Dedifferentiated amniotic fluid mesenchymal stem cell (primary cell): ENCODE measurements at regions not wholly inside any gene's neighbourhood (a gene's known extent, or its start where the extent isn't known, plus 50 kb on each side); places are given as distances from the start of the nearest gene placed in this dataset.

Experiments used
- DNase-seq: peaks from one replicate; pipeline ENCODE4 v3.0.0-alpha.2; 2016; ENCODE audit errors: extremely low spot score

DNA sequence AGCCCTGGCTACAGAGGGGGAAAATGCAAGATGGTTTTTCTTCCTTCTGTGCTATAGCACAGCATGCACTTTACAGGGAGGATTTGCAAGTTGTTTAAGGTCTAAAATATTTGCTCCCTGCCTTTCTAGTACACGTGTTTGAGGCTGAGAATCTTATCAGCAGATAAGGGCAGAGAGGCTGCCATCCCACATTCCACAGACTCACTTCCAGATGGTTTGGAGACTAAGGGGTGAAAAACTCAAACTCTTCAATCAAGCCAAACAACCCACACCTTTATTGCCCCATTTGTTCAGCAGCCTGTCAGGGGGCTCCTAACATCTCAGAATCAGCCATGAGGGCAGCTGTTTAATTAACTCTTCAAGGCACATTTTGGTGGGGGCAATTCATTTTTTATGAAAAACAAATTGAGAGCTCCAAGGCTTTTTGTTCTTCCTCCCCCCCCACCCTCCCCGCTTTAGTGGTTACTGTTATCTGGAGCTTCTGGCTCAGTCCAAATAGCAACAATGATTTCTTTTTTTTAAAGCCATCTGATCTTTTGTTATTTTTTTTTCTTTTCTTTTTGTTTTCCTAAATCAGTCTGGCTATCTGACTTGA lies 242.6 kb upstream of the NT5C1B start:
- DNase-seq: no peak

DNA sequence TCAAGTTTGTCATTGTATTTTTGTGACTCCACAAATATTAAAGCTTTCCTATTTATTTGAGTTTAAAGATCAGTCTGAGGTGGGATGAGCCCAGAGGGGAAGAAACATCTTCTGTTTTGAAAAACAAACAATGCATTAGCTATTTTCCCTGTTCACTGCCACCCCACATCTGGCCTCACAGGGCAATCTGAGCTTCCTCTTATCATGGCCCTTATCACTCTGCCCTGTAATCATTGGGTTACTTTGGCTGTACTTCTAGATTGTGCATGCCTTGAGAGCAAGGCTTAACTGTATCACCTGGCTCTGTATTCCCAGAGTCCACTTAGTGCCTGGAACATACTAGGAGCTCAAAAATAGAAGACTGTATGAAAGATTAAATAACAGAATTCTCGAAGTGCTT lies 241.6 kb upstream of the NT5C1B start:
- no peak for DNase-seq

DNA sequence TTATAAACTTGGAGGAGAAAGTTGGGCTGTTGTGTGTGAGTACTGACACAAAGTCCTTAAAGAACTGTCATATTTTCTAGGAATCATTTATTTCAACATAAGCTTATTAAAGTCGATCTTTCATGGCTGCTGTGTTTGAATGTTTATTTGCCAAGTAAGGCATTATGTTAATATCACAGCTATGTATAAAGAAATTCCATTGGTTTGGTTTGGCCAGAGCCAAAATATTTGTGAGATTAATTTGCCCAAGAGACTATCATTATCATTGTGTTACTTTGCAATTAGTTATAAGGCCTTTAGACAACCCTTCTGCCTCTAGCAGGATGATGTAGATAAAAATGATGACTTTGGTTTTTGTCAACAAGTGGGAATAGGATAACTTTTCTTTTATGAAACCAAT lies 240.6 kb upstream of the NT5C1B start:
- DNase-seq: no peak

DNA sequence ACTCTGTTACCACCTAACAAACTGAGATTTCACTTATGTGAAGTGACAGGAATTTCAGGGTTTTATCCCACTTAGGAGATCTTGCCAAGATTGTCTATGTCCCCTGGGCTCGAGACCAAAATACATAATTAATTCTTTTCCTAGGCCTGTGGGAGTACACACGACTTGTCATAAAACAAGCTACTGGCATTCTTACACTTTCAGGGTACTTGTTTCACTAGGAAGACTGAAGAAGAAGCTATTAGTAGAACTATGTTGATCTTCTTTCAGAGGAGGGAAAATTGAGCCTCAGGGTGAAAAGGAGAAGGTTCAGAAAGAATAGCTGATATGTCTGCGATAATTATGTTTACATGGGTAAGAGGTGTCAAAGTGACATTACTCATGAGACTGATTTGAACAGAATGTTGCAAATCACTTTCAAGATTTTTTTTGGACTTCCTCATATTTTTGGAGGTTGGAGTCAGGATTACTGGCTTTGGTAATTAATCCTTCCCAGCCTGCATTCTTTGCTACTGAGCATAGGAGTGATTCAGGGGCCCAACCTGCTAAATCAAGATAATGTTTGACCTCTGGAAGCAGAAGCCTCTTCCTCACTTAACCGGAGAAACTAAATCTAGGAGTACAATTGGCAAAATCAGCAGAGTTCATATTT lies 240.0 kb upstream of the NT5C1B start:
- no peak for DNase-seq

GRCh38 chr2:18828296-18828695 lies 238.9 kb upstream of the NT5C1B start:
- no peak for DNase-seq

- DNase-seq: no peak
Measured at GRCh38 chr2:18825838-18826237, 236.5 kb upstream of the NT5C1B start.

DNA sequence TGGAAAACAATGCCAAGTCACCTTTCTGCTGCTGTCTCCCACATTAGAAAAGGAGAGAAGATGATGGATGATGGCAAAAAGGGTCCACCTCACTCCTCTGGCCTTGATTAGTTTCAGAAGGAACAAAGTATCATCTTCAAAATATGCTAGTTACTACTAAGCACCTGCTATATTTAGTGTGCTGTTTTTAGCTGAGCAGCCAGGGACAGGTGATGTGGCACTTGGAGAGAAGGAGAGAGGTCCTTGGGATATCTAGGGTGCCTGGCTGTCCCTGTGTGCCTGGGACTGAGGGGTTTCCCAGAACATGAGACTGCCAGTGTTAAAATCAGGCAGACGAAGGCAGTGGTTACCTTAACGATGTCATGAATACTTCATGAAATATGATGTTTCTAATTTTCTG lies 235.5 kb upstream of the NT5C1B start:
- no peak for DNase-seq

DNA sequence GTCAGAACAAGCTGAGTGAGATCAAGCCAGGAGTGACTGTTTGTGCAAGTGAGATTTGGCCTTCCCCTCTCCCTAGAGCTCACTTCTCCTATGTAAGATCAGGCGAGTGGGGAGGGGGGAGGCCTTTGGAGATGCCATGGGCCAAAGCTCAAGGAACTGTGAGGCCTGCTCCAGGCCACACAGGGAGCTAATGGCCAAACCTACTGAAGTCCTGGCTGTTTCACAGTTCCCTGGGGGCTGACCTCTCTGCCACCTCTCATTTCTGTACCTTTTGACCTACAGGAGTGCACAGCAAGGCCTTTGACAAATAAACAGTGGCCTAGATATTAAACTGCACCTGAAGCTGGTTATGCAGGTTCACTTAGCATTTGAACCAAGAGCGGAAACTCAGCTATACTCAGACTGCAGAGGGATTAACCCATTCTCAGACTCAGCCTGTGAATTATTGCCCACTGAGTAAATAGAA lies 235.0 kb upstream of the NT5C1B start:
- no peak for DNase-seq

DNA sequence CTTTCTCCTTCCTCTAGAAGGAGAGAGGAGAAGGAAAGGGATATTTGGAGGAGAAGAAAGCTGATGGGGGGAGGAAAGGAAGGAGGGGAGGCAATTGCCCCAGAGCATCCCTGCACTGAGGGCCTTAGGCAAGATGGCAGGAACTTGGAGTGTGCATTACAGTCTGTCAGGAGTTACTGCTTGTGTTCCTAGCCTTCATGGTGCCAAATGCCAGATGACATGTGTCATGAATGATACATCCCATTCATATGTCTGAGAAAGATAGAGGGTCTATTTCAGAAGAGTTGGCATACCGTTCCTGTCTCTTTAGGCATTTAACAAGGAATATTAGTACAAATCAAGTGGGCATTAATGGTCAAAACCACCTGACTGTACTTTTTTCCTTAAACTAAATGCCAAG lies 232.1 kb upstream of the NT5C1B start:
- no peak for DNase-seq

- DNase-seq: no peak
Measured at GRCh38 chr2:18820966-18821365, 231.6 kb upstream of the NT5C1B start.

- no peak for DNase-seq
Measured at GRCh38 chr2:18819566-18819965, 230.2 kb upstream of the NT5C1B start.

DNA sequence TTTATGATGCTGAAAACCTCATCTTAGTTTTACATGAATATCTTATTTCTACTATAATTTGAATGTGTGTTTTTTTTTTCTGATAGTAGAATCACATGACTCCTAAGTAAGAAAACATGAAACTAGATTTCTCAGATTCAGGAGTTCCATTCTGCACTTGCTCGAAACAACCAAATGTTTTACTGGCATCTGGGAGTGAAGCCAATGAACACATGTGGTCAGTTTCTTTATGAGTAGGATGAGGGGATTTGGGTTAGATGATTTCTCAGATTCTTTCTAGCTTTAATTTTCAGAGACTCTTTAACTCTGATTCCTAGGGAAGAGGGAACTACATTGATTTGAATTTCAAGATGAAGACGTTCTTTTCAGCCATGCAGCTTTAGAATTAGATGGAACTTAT lies 225.0 kb upstream of the NT5C1B start:
- peak; percentile 87 for DNase-seq

DNA sequence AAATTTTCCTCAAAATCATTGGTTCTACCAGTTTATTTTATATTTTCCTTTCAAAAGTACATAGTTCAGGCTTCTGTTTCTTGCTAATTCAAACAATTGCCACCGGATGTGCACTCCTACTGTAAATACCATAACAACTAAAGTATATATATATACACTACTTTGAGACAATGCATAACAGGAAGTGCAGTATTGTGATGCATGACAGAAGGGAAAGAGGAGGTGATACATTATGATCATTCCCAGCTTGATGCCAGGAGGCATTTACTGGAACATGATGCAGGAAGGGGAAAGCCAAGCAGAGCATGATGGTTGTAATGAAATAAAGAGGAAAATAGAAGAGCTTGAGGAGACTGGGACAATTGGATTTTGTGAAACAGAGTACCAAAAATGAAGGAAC lies 215.2 kb upstream of the NT5C1B start:
- DNase-seq: no peak

- no peak for DNase-seq
Measured at GRCh38 chr2:18803141-18803939, 214.0 kb upstream of the NT5C1B start.

- no peak for DNase-seq
Measured at GRCh38 chr2:18800240-18800971, 211.0 kb upstream of the NT5C1B start.

DNA sequence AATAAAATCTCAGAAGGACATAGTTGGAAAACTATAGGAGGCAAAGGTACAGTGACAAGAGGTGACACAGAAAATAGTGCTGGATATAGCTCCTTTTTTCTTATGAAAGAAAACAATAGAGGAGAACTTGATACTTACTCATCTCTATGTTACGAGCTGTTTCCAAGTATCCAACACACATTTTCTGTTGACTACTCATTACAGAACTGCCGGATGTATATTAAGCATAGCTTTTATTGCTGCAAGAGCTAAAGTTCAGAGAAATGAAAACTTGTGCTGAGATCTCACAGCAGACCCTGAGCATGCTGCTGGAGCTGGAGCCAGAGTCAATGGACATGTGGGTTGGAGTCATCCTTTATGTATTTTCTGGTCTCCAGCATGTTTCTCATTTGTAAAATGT lies 210.0 kb upstream of the NT5C1B start:
- DNase-seq: no peak

DNA sequence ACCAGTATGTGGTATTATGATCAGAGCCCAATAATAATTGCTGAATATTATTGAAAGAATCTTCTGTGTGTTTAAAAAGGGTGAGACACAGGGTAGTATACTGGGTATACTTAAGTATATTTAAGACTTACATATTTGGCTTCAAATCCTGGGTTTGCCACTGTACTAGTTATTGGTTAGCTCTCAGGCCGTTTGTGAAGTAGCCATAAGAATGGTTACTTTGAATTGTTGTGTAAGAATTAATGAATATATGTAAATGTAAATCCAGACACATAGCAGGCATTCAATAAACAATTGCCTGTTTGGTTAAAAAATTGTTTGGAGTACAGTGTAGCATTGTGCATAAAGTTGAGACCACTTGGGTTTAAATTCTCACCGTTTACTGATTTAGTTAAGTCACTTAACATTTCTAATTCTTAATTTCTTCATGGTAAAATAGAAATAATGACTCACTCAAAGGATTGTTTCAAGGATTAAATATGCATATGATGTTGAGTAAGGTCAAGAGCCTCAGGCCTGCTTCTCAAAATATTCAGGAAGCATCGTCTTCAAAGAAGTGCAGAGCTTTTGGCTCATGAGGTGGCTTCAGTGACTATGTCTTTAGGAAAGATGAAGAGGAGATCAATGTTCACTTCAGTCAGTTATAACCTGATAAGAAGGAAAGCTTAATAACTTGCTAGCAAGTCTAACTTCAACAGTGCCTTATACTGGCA lies 207.9 kb upstream of the NT5C1B start:
- no peak for DNase-seq

DNA sequence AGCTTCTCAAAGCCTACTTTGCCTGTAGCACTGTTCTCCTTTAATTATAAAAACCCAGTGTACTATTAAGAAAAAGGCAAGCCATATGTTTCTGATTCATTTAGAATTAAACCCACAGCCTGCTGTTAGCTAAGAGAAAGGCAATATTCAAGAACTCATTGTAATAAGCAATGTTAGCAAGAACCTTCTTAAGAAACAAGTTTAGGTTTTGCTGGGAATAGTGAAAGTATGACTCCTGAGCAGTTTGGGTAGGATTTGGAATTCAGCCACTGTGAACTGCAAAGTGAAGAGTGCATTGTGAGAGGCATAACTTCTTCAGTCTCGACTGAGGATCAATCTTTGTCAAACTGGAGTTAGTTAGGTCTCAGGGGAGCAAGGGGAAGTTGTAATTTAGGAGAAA lies 206.5 kb upstream of the NT5C1B start:
- DNase-seq: peak; percentile 46

GRCh38 chr2:18792684-18793083 lies 203.3 kb upstream of the NT5C1B start:
- no peak for DNase-seq

DNA sequence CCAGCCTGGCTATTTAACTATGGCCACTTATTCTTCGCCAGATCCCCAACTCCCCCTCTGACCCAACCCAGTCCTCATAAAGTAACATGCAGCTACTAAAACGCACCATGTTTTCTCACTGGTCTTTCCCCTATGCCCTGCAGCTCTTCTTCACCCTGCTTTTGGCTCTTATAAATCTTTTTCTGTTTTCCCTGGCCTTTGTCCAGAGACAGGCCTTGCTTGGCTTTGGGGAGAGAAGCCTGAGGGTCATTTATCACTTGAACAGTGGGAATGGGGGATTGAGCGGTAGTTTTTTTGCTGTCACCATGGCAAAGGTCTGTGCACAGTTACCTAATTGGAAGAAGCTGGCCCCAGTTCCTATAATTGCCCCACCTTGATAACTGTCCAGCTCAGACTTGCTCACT lies 202.9 kb upstream of the NT5C1B start:
- DNase-seq: no peak

DNA sequence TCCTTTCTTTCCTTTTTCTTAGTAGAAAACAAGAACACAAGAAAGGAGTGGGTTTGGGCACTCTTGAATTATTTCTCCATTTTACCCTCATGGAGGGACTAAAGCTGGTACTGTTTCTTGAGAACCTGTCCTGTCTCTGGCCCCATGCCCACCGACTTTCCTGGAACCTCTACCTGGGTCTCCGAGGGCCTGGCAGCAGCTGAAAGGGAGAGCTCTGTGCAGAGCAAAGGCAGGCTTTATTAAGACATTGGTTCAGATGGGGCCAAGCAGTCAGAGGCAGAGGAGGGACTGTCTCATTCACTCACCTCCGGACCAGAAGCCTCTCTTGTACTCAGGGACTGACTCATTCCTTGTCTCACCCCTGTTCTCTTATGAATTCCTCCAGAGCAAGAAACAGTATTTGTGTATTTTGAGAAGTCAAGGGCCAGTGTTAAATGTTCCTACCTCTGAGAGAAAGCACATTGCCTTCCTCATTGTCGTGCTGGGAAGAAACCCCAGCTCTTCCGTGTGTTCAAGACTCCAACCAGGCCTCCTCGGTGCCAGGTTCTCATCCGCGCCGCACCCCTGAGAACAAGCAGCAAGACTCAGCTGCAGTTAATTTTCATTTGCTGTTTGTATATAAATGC lies 201.9 kb upstream of the NT5C1B start:
- DNase-seq: no peak
